LNCAP (cell line): ENCODE measurements at regions not wholly inside any gene's neighbourhood (a gene's known extent, or its start where the extent isn't known, plus 50 kb on each side); places are given as distances from the start of the nearest gene placed in this dataset.

Experiments
- TF ChIP-seq, protein P1 (sequence below): fragments of 450-650 bp; IDR thresholded peaks from 2 replicates; pipeline ENCODE4 v1.5.1; 2017; ENCODE audit warnings: mild to moderate bottlenecking

DNA sequence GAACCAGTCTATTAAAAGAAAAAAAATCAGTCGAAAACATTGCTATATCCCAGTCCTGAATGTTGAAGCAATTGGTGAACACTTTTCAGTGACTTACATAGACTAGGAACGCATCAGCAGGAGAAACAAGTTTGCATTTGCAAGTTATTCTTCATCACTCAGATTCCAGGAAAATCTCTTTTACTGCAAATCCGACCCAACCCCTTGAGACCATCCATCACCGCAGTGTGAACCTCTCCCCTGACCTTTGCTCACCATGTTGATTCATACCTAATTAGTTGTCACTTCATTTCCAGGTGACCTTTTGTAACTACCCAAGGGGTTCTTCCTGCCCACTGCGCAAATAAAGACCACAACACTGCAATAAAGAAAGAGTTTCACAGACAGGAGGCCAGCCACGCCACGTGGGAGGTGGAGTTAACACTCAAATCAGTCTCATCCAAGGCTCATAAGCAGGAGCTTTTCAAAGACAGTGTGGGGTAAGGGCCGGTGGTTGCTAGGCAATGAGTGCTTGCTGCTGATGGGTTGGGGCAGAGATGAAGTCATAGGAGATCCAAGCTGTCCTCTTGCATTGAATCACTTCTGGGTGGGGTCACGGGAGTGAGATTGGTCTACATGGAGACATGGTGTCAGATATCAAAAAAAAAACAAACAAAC, 241.3 kb upstream of the TMEM132C start:
- TF ChIP-seq, protein P1, sequence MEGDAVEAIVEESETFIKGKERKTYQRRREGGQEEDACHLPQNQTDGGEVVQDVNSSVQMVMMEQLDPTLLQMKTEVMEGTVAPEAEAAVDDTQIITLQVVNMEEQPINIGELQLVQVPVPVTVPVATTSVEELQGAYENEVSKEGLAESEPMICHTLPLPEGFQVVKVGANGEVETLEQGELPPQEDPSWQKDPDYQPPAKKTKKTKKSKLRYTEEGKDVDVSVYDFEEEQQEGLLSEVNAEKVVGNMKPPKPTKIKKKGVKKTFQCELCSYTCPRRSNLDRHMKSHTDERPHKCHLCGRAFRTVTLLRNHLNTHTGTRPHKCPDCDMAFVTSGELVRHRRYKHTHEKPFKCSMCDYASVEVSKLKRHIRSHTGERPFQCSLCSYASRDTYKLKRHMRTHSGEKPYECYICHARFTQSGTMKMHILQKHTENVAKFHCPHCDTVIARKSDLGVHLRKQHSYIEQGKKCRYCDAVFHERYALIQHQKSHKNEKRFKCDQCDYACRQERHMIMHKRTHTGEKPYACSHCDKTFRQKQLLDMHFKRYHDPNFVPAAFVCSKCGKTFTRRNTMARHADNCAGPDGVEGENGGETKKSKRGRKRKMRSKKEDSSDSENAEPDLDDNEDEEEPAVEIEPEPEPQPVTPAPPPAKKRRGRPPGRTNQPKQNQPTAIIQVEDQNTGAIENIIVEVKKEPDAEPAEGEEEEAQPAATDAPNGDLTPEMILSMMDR: no peak

DNA sequence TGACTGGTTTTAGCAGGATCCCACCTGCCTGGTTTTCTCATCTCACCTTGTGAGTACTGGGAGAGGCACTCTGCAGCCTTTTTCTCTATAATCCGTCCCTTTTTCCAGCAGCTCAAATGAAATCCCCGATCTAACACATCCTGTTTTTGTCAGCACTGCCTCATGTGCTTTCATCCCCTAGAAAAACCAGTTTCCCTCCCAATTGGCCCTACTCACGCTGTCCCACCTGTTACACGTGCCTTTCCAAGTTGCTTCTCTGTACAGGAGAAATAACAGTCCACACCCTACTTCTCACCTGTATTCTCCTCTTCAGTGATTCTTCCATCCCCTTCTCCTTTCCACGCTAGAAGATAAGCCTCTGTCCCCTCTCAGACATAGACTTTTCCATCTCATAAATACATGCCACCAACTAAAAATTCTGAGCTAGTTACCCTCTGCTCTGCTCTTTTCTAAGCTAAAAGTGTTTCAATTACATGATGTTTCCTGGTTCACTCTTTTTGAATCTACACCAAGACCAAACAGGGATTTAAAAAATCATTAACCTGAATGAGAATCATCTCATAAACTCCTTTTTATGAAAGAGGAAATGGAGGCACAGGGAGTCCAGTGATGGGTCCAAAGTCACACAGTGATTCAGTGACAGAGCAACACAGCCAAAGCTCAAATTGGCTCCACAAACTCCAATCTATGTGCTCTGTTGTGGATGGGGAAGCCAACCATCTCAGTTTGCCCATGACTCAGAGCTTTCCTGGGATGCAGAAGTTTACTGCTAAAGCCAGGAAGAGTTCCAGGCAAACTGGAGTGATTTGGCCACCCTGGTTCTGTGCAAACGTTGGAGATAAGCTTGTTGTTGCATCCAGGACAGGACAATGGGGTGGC, 240.0 kb upstream of the TMEM132C start:
- TF ChIP-seq, protein P1: no peak

DNA sequence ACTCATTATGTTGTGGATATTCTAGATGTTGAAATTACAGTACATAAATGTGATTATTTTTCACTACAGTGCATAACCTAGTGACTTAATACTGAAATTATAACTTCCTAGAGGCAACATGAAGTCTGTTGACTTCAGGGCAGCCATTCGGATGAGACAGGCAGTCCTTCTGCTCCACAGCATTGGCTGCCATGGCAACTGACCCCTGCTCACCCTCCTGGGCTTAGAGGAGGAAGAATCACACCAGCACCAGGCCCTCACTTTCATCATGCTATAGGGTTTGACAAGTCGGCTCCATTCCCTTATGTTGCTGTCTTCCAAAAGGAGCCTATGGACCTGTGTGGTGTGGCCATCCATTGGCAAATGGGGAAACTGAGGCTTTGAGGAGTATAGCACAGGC, 233.5 kb upstream of the TMEM132C start:
- TF ChIP-seq, protein P1: no peak

DNA sequence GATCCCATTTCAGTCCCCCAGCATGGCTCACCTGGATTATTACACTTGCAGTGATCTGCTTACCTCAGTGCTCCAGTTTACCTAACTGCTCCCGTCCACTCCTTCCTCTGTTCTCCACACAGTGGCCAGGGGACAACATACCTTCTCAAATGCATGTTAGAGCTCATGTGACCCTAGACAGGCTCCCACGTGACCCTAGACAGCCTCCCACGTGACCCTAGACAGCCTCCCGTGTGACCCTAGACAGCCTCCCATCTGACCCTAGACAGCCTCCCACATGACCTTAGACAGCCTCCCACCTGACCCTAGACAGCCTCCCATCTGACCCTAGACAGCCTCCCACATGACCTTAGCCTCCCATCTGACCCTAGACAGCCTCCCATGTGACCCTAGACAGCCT, 226.0 kb upstream of the TMEM132C start:
- TF ChIP-seq, protein P1: no peak

DNA sequence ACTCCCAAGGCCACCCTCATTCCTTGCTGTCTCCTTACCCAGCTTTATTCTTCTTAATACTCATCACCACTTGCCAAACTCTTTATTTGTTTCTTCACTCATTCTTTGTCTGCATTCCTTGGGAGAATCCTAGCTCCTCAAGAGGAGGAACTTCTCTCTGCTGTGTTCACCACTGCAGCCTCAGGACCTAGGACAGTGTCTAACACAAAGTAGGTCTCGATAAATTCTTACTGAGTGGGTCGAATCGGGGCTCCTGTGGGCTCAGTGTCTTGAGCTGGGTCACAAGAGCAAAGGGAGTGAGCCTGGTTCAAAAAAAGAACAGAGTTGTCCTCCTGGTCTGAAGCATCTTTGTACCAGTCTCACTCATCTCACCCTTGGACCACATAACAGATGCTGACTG, 224.1 kb upstream of the TMEM132C start:
- TF ChIP-seq, protein P1: no peak

DNA sequence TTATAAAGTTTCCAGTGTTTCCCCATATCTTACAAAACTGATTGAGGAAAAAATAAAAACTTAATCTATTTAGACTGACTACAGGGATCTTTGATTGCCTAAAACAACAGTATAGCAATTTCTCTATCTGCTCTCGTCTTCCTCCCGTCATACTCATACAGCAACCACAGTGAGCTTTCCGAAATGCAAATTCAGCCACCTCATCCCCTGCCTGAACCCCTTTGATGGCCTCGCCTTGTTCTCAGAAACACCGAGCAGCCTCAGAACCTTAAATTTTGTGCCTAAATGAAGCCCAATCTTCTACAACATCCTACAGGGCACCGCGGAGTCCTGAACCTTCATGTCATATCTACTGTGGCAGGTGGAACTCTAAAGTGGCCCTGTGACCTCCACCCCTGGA, 223.7 kb upstream of the TMEM132C start:
- TF ChIP-seq, protein P1: no peak

DNA sequence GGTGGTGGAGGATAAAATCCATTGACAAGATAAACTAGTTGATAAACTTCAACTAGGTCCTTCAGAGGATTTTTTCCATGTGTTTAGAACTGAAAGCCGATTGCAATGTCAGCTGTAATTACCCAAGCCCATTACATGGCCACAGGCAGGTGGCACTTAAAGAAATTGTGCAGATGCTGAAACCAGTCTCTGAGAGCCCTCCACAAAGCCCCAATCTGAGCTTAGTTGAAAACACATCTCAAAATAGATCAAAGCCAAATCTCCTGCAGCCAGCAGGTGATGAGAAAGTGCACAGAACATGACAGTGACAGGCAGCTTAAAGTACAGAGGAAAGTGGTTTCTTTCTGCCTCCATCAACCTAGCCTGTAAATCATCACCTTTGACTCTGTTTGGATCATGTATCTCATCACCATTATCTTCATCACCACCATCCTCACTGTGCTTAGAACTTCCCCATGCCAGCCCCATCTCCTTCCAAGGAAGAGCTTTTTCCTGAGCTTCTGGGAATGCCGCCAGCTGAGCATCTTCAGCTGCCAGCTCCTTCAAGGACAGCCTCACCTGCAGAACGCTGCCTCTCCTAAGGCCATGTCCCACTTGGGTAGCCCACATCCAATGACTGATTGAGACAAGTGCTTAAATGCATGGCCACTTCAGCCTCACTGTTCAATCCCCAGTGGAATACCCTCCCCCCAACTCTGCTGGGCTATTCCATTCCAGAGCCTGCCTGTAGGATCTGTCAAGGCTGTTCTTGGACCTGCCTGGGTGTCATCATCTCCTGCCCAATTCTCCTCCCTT, 219.5 kb upstream of the TMEM132C start:
- TF ChIP-seq, protein P1: no peak
